GM12878 (cell line): ENCODE measurements at regions not wholly inside any gene's neighbourhood (a gene's known extent, or its start where the extent isn't known, plus 50 kb on each side); places are given as distances from the start of the nearest gene placed in this dataset.

Source experiments
- CTCF ChIP-seq, 3 experiments: IDR thresholded peaks in 2 of 3; conservative IDR thresholded peaks in 1 of 3; 2 replicates each; pipeline ENCODE4 v1.5.1; 2011; ENCODE audit warnings: low read depth in 3 of 3, low read length in 3 of 3, mild to moderate bottlenecking in 3 of 3, control low read depth in 2 of 3, moderate library complexity in 2 of 3, inconsistent platforms in 1 of 3, mixed read lengths in 1 of 3; ENCODE audit not compliant: control insufficient read depth in 2 of 3, insufficient read depth in 1 of 3; ENCODE audit errors: extremely low read depth in 1 of 3
- HDAC6 ChIP-seq: fragments of 200-600 bp; sonication (generic); IDR thresholded peaks from one replicate; pipeline ENCODE4 v1.8.0; 2017; ENCODE audit warnings: antibody characterized with exemption; ENCODE audit not compliant: unreplicated experiment
- POLR2AphosphoS2 ChIP-seq: IDR thresholded peaks from 2 replicates; pipeline ENCODE4 v1.6.1; 2011; ENCODE audit warnings: low read depth, mild to moderate bottlenecking, low read length, improper control_type of control experiment, moderate library complexity
- TAF1 ChIP-seq: IDR thresholded peaks from 2 replicates; pipeline ENCODE4 v1.6.1; 2011; ENCODE audit warnings: mild to moderate bottlenecking, low read depth, low read length, borderline replicate concordance
- TF ChIP-seq, protein P1 (sequence below): IDR thresholded peaks from 2 replicates; pipeline ENCODE4 v1.6.1; 2012; ENCODE audit warnings: low read depth, low read length, improper control_type of control experiment

GRCh38 chr2:128782411-128783192, 463.9 kb upstream of the HS6ST1 start:
- TF ChIP-seq HDAC6 (no peak), CTCF (IDR thresholded peaks at IDR 0.05 in 2 of 3, conservative IDR thresholded peaks at IDR 0.05 in 1 of 3; ENCODE audit: control insufficient read depth in 2 of 3, extremely low read depth in 1 of 3, insufficient read depth in 1 of 3, low read depth in 3 of 3, low read length in 3 of 3) (no peak), TAF1 (no peak), POLR2AphosphoS2 (no peak)
- TF ChIP-seq, protein P1, sequence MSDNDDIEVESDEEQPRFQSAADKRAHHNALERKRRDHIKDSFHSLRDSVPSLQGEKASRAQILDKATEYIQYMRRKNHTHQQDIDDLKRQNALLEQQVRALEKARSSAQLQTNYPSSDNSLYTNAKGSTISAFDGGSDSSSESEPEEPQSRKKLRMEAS, result no peak
